H4 (cell line): ENCODE measurements at regions not wholly inside any gene's neighbourhood (a gene's known extent, or its start where the extent isn't known, plus 50 kb on each side); places are given as distances from the start of the nearest gene placed in this dataset.

Experiments
- DNase-seq: peaks from one replicate; pipeline ENCODE4 v3.0.0-alpha.2; 2015; ENCODE audit warnings: low spot score

DNA sequence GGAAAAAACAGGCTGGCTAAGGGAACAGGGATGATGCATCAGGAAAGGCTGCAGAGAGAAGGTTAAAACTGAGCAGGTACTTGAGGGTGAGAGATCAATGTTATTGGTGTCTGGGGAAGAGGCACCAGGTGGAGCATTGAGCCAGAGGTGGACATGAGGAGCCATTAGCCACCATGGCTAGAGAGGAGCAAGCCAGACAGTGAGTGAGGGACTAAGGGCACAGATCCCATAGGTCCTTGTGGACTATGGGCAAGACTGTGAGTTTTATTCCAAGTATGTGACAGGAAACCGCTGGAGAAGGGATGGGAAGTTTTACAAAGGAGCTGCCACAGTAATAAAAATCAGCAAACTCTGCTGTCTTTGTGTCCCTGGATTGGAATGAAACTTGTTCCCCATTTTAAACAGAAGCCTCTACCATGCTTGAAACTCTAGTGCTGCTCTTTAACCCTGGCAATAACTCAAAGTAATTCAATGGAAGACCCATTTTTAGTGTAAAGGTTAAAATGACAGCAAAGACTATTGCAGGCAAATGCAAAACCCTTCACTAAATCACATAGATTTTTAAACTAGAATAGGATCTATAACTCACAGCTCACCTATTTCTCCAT lies 349.8 kb downstream of the ENC1 start:
- DNase-seq = no peak

DNA sequence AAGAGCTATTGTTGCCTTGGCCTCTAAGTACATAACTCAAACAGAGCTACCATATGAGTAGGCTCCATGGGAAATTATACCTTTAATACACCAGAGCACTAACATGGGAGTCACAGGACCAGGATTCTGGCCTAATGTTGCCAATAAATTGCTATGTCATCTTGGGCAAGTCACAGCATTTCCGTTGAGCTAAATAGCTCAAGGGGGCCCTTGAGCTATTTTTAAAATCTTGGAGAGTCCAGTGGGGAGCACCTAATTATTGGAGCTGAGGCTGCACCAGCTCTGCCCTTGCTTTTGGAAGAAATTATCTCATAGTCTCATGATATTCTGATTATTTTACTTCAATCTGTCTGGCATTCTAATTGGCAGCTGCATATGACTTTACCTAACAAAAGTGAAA lies 350.8 kb downstream of the ENC1 start:
- DNase-seq = no peak

GRCh38 chr5:74289238-74289637 lies 351.3 kb downstream of the ENC1 start:
- DNase-seq = no peak

DNA sequence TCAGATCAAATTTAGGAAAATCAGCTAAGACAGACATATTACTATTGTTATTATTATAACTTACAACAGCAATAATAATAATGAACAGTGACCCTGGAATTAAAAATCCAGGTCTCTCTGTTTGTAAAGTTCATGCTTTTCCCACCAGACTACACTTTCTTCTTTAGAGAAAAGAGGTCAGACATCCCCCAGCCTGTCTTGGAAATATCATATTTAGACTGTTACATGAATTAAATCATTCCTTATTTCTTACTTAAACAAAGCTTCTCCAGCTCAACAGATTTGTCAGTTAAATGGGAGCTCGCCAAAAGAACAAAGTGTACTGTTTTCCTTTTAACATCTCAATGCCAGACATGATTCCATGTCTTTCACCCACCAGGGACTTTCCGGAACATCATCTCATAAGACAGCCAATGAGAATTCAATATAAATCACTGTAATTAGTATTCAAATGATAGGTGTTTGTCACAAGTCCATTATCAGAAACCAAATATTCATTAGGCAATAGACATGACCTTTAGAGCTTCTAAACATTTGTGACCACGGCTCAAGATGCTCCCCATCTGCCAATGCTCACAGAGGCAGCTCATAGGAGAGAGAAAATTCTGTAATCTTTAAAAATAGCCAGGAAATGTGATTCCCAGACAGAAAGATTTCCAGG lies 351.9 kb downstream of the ENC1 start:
- DNase-seq = no peak

- no peak for DNase-seq
Measured at GRCh38 chr5:74288038-74288437, 352.5 kb downstream of the ENC1 start.

DNA sequence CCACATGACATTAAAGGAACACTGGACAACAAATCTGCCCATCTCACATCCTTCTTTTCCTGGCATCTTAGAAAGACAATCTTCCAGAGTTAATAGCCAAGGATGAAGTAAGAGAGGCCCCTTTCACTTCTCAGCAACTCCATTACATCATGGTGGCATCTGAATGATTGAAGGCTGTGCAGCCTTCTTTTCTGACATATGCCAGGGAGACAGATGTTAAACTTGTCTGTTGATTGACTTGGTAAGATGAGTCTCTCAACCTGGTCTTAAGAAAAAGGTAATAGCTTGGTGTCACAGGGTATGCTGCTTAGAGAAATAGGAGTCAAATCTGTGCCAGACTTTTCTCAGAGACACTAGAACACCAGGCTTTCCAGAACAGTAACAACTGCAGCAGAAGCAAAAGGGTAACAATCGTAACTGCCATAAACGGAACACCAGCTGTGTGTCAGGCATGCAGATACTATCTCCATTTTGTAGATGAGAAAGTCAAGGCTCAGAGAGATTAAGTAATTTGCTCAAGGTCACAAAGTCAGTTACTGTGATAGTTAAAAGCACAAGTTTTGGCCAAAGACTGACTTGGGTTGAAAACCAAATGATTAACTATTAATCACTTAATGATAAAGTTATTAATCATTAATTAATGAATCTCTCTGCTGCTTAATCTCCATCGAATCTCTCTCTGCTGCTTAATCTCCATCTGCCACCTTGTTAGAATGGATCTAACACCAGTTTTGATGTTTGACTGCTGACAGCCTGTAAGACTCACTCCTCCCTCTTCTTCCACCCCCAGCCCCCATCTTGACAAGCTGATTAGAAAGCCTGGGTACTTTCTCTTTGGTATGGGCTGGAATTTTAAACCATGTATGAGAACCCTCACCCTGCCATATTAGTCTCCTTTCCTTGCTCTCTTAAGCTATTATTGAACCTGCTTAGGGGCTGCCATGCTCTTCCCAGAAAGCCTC lies 353.5 kb downstream of the ENC1 start:
- DNase-seq = no peak

DNA sequence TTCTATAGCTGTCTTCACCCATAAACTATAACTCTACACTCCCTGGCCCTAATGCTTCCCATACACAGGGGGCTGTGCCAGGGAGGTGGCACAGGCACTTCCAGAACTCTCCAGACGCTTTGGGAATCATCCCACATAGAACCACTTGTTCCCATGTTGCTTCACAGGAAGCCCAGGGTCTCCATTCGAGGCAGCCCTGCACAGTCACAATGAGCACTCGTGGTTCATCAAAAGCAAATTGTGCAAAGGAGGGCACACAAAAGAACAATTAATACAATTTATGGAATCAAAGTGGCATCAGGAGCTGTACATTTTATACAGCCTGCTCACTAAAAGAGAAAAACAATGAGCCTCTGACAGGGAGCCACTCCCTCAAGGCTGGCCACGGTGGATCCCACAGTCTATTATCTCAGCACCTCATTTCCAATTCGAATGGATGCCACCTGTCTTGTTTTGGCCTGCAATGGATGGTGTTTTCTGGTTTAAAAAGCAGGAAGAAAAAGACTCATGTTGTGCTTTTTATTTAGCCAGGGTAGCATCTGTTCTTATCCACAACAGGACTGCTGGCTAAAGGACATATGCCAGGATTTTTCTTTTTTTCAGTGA lies 354.8 kb downstream of the ENC1 start:
- no peak for DNase-seq

- no peak for DNase-seq
Measured at GRCh38 chr5:74282490-74282889, 358.0 kb downstream of the ENC1 start.

DNA sequence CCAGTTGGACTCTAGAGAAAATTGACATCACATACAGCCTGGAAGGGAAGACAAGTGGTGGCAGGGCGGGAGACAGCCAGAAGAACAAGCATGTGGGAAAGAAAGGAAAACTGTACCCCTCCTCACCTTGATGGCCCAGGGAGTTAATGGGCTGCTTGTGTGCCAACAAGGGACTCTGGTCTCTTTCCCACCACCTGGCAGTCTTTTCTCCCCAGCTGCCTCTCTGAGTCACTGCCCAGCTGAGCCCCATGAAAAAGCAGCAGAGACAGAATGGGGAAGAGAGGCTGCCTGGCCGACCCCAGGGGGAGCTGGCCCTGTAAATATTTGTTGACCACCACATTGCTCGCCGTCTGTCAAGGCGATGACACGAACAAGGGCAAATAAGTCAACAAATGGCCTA lies 359.4 kb downstream of the ENC1 start:
- DNase-seq = no peak

- no peak for DNase-seq
Measured at GRCh38 chr5:74280306-74280705, 360.2 kb downstream of the ENC1 start.

DNA sequence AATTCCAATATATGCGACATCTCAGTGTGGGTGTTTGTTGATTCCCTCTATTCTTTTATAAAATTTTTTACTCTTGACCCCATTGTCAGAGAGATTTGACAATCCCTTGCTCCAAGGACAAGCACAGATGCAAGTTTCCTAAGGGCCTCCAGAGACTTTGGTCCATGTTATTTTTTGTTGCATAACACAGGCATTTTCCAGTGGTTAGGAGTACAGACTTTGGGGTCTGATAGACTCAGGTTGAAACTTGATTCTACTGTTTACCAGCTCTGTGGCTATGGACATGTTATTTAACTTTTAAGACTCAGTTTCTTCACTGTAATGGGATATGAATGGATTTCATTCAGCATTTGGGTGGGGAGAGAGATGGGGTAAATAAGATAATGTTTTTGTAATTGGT lies 361.3 kb downstream of the ENC1 start:
- no peak for DNase-seq

- no peak for DNase-seq
Measured at GRCh38 chr5:74277418-74277817, 363.1 kb downstream of the ENC1 start.

DNA sequence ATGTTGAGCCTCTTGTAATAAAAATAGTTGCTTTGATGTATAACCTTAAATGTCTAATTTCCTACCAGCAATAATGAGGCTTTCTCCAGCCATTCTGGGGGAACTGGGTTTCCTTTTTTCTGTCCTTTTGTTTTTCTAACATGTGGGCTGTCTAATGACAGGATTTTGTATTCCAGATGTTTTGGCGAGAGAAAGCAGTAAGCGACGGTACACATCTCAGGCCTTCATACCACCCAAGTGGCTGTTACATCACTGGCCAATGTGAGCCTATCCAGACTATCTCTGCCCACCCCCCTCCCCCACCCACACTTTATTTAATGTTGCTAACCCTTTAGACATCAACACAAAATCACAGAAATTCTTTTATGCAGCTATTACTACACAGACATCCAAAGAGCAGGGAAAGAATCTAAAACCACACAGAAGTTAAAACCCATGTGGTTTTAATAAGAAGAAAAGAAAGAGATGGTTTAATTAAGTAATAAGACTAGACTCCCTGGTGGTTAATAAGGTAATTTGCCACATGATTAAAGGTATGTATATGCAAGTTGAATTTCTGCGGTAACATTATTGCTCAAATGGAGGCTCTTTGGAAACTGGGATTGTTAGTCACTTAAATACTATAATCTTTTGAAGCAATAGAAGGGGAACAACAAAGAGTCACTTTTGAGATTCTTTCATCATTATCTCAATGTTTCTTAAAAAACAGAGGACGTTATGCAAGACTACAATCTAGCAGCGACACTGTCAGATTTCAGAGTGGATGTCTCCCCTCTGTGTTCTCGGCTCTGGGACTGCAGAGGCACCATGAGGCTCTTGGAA lies 365.1 kb downstream of the ENC1 start:
- peak; percentile 43 for DNase-seq

- DNase-seq = no peak
Measured at GRCh38 chr5:74274326-74274725, 366.2 kb downstream of the ENC1 start.

GRCh38 chr5:74272831-74273451 lies 367.6 kb downstream of the ENC1 start:
- no peak for DNase-seq

GRCh38 chr5:74272024-74272775 lies 368.3 kb downstream of the ENC1 start:
- no peak for DNase-seq

- no peak for DNase-seq
Measured at GRCh38 chr5:74268297-74268696, 372.2 kb downstream of the ENC1 start.

DNA sequence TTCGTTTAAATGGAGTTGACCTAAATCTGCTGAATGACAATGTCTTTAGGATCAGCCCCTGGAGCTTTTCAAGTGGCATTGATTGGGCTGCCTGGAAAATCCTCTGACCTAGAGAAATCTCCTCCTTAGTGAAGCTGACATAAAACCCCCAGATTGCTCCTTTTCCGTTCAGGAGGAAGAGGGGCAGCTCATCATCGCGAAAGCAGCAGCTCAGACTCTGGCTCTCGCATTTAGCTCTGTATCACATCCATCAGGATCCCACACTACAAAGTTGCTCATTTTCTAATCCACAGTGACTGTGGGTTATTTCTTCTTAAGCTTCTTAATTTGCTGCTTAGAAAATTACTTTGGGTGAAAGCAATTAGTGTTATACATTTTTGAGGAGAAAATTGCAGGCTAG lies 373.7 kb downstream of the ENC1 start:
- no peak for DNase-seq

GRCh38 chr5:74266132-74266531 lies 374.4 kb downstream of the ENC1 start:
- DNase-seq = no peak

DNA sequence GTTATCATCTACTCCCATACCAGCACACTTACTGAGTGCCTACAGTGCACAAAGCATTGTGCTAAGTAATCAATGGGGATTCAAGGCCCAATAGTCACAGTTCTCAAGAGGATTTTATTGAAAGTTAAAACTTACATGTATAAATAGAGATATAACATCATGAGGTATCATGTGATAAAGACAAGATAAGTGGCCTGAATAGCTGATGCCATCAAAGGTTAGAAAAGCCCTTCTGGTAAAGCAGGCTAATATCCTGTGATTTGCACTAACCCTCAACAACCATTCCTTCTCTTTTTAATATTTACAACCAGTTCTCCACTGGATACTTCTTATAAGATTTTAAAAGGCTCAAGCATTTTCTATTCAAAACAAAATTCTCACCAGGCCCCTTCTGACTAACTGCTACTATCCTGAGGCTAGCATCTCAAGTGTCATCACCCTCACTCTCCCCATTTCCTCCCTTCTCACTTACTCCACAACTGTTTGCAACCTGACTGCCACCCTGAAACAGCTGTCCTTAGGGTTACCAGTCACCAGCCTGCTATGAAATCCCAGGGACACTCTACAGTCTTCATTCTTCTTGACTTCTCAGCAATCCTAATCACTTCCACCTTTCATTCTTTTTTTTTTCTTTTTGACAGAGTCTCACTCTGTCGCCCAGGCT lies 377.9 kb downstream of the ENC1 start:
- no peak for DNase-seq
